Stimulated activated effector memory CD8-positive, alpha-beta T cell treated with anti-CD3 and anti-CD28 coated beads, Interleukin-12 subunit alpha, Interleukin-12 subunit beta, amount 100 ng/mL, for 72 hours (primary cell): ENCODE measurements at regions not wholly inside any gene's neighbourhood (a gene's known extent, or its start where the extent isn't known, plus 50 kb on each side); places are given as distances from the start of the nearest gene placed in this dataset.

Experiments
- ATAC-seq: fragments of 150-1000 bp; cut with Tn5 transposase; 2 replicates; pipeline ENCODE4 v1.10.0; 2021
- DNase-seq, 2 donors: peaks; one replicate each; pipeline ENCODE4 v3.0.0; 2021 to 2022; ENCODE audit warnings: low spot score in 2 of 2
- H3K27ac Mint-ChIP-seq: one replicate; pipeline ENCODE4 v1.8.0; 2022; ENCODE audit warnings: mild to moderate bottlenecking, mixed read lengths
- H3K36me3 Mint-ChIP-seq: one replicate; pipeline ENCODE4 v1.8.0; 2022; ENCODE audit warnings: mild to moderate bottlenecking, mixed read lengths
- H3K4me1 Mint-ChIP-seq: one replicate; pipeline ENCODE4 v1.8.0; 2022; ENCODE audit warnings: mixed read lengths
- H3K4me3 Mint-ChIP-seq: one replicate; pipeline ENCODE4 v1.8.0; 2022; ENCODE audit warnings: mild to moderate bottlenecking, mixed read lengths
- H3K9me3 Mint-ChIP-seq: one replicate; pipeline ENCODE4 v1.8.0; 2022; ENCODE audit warnings: mixed read lengths

DNA sequence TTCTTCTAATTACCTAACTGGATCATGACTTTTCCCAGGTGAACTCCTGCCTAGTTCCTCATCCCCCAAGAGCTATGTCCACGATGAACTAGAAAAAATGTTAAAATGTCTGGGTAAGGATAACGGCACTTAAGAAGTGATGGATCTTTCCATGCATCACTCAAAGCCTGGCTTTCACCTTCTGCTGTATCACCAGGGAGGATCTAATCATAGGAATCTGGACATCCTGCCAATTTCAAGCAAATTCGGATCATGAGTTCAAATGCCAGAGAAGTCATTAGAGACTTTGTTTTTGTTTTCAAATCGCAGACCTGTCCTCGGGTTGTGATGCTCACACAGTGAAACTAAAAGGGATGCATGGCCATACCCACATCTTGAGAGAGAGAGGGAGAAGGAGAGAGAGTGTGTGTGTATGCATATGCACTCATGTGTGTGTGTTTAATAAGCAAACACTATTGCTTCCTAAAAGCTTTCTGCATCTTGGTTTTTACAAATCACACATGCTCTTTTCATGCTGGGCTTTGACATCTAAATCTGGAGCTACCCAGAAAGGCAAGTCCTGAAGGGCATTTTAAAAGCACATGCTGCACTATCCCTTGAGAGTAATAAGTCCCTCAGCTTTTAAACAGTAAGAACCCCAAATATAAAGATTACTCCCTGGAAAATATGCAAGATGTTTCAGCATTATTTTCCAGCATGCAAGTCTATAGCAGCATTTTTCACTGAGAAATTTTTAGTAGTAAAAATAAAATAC lies 524.6 kb upstream of the NOX3 start:
- H3K36me3 Mint-ChIP-seq: no peaks in the 10 kb centered on the region
- H3K4me3 Mint-ChIP-seq: no peak overlapping the region
- no peaks in the 10 kb centered on the region for H3K9me3 Mint-ChIP-seq

DNA sequence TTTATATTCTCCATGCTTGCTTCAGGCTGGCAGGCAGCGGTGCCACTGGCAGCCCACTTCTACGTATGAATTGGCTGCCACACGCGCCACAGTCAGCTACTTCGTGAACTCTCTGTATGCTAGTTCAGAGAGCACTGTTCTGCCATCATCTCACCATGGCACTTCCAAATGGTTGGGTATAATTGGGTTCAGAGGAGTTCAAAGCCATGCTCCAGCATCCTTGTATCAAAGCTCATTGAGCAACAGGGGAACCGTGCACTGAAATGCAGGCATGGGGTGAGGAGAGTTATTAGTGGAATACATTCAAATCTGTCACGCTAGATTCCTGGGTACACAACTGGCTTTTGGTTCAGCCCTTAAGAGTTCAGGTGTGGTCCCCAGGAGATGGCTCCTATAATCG lies 519.9 kb upstream of the NOX3 start:
- ATAC-seq (no peak), DNase-seq (no peak)
- Mint-ChIP-seq H3K4me3 (no peak overlapping the region), H3K9me3 (peaks cover 5% of the 10 kb centered on the region), H3K27ac (no peak overlapping the region), H3K36me3 (no peaks in the 10 kb centered on the region), H3K4me1 (peaks cover 10% of the 10 kb centered on the region)

More for the DNA sequence above, 524.6 kb upstream of the NOX3 start:
- H3K4me1 Mint-ChIP-seq: no peaks in the 10 kb centered on the region
- DNase-seq (no peak), ATAC-seq (no peak)
- no peak overlapping the region for H3K27ac Mint-ChIP-seq

DNA sequence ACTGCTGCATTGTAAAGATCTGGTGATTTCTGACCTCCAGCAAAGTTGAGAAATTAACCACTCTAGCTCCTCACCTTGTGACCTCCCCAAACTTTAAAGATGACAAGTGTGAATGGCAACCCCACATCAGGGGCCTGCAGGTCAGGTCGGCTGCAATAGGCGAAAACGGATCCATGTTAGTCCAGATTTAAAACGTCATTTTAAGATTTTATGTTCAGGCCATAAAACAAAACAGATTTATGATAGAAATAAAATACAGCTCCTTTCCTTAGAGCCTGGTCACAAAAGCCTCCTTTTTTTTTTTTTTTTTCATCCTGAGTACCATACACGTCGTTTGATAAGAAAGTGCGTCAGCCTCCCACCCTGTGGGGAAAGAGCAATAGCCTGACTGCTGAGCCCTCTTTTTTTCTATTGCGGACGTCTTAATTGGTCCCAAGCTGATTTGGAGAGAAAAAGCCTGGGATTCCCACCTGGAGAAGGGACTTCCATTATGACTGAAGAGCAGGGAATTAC lies 519.2 kb upstream of the NOX3 start:
- ATAC-seq (no peak), DNase-seq (no peak)
- no peaks in the 10 kb centered on the region for H3K36me3 Mint-ChIP-seq
- H3K4me1 Mint-ChIP-seq: peaks cover 10% of the 10 kb centered on the region
- H3K9me3 Mint-ChIP-seq: peaks cover 5% of the 10 kb centered on the region
- no peak overlapping the region for H3K27ac Mint-ChIP-seq
- no peak overlapping the region for H3K4me3 Mint-ChIP-seq

DNA sequence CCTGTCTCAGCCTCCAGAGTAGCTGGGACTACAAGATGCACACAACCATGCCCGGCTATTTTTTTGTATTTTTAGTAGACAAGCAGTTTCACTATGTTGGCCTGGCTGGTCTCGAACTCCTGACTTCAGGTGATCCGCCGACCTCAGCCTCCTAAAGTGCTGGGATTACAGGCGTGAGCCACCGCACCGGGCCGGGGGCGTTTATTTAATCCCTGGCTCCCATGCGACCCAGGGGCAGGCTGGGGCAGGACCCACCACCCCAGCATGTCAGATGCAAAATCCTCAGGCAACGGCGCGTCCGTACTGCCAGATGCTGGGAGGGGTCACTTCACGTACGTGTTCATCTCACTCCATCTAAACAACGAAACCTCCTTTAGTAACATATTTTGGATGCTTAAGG lies 518.7 kb upstream of the NOX3 start:
- no peak overlapping the region for H3K27ac Mint-ChIP-seq
- no peak overlapping the region for H3K4me3 Mint-ChIP-seq
- no peaks in the 10 kb centered on the region for H3K36me3 Mint-ChIP-seq
- H3K4me1 Mint-ChIP-seq: peaks cover 10% of the 10 kb centered on the region
- H3K9me3 Mint-ChIP-seq: peaks cover 5% of the 10 kb centered on the region
- no peak for ATAC-seq
- DNase-seq: no peak

DNA sequence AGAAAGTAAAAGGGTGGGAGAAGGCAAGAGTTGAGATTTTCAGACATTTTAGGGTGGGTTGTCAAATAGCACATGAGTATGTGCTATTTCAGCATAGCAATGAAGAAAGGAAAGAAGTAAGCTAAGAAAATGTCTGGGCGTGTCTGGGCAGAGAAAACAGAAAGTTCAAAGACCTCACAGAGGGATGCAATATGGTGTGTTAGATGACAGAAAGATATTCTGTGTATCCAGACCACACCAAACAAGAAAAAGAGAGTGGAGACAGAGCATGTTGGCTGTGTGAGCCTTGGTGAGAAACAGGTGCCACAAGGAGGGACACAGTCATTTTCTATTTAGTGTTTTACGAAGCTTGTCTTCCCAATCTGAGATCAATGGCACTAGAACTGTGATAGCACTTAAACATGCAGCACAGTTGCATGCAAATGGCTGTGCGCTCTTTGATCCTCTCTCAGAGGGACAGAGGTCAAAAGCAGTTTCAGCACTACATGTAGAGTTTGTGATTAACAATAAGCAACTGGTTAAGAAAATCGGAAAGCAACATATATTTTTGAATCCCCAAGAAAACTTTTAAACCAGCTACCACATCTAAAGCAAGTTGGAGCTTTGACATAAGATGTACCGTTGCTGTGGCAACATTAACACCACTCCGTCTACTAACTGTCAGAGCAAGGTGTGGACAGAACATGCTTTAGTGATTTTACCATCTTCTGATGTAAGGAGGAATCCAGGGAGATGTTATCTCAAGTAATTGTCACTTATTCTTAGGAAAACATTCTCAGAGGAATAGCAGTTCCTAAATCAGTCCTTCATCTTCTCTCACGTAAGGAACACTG lies 515.5 kb upstream of the NOX3 start:
- no peak overlapping the region for H3K27ac Mint-ChIP-seq
- H3K4me3 Mint-ChIP-seq: no peak overlapping the region

DNA sequence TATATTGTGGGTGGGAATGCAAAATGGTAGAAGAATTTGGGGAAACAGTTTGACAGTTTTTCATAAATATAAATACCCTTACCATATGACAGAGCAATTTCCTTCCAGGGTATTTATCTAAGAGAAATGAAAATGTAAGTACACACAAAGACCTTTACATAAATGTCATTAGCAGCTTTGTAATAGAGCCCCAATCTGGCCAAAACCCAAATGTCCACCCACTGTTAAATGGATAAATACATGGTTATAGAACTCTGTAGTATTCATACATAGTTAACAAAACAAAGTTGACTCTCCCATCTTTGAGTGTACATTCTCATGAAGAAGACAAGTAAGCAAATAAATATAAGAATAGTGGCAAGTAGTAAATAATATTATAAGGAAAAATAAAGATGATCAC lies 514.8 kb upstream of the NOX3 start:
- H3K4me3 Mint-ChIP-seq: no peak overlapping the region
- ATAC-seq (no peak), DNase-seq (no peak)
- peaks cover 10% of the 10 kb centered on the region for H3K4me1 Mint-ChIP-seq
- no peak overlapping the region for H3K27ac Mint-ChIP-seq
- H3K9me3 Mint-ChIP-seq: peaks cover 5% of the 10 kb centered on the region
- H3K36me3 Mint-ChIP-seq: no peaks in the 10 kb centered on the region

More for the DNA sequence above, 515.5 kb upstream of the NOX3 start:
- Mint-ChIP-seq H3K9me3 (peaks cover 5% of the 10 kb centered on the region), H3K36me3 (no peaks in the 10 kb centered on the region), H3K4me1 (peaks cover 10% of the 10 kb centered on the region)
- DNase-seq (no peak), ATAC-seq (no peak)

DNA sequence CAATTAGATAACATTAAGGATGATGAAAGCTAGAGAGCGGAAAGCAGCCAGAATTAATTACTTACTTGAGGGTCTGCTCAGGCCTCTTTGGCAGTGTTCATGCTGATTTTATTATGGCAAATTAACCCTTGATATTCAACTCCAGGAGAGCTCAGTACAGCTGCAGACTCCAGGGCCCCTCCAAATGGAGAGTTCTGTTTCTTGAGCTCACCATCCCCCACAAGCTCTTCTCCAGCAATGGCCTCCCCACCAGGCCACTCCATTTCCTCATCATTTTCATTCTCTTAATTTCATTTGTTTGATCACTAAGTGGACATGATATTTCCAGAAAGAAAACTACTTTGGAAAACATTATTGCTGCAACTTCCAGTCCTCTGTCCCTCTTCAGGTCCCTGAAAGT lies 513.3 kb upstream of the NOX3 start:
- no peak for ATAC-seq
- Mint-ChIP-seq H3K36me3 (no peaks in the 10 kb centered on the region), H3K27ac (no peak overlapping the region), H3K4me1 (peaks cover 9% of the 10 kb centered on the region), H3K4me3 (no peak overlapping the region), H3K9me3 (peaks cover 4% of the 10 kb centered on the region)
- no peak for DNase-seq

DNA sequence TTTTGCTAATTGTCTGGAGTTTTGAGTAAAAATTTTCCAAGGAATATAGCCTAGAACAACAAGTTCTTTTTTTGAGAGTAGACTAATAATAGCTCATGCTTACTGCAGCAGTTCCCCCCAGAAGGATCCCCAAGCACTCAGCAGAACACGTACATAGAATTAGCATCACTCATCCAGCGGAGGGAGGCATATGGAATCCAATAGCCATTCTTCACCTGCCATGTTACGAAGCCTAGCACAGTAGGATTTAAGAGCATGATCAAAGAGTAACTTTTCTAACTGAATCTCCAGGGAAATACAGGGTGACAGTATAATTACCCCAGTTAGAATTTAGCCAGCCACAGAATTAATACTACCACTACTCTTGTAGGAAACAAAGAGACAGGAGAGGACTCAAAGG lies 511.7 kb upstream of the NOX3 start:
- DNase-seq: no peak
- H3K4me3 Mint-ChIP-seq: no peak overlapping the region
- peaks cover 4% of the 10 kb centered on the region for H3K9me3 Mint-ChIP-seq
- no peaks in the 10 kb centered on the region for H3K4me1 Mint-ChIP-seq
- H3K36me3 Mint-ChIP-seq: no peaks in the 10 kb centered on the region
- H3K27ac Mint-ChIP-seq: no peak overlapping the region
- ATAC-seq: no peak

DNA sequence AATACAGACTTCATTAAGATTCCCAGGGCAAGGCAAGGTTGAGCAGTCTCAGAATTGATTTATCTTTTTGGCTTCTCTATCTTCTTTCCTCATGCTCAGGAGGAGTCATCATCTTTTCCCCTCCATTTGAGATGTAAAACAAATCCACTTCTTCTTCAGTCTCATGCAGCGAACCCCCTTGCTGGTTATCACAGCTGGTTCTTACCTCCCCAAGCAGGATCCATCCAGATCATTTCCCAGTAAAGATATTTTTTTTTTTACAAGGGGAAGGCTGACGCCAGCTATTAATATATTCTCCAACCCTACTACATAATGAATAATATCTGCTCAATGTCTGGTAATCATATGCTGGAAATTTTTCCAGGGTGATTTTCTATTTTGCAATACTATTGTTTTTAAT lies 508.9 kb upstream of the NOX3 start:
- H3K4me3 Mint-ChIP-seq: no peak overlapping the region
- ATAC-seq (no peak), DNase-seq (no peak)
- no peak overlapping the region for H3K27ac Mint-ChIP-seq
- no peaks in the 10 kb centered on the region for H3K4me1 Mint-ChIP-seq
- peaks cover 4% of the 10 kb centered on the region for H3K9me3 Mint-ChIP-seq
- H3K36me3 Mint-ChIP-seq: no peaks in the 10 kb centered on the region

DNA sequence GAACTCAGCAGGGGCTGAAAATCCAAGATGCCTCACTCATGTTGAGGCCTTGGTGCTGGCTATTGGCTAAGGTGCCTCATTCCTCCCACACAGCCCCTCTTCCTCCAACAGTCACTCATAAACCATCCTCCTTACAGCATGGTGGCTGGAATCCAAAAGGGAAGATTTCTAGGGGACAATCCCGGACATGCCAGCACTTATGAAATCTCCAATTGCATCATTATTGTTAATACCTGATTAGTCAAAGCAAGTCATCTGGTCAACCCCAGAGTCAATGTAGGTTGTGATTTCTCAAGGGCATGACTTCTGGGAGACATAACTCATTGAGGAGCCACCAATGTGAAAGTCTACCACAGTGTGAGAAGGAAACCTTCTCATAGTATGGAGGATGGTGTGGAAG lies 506.6 kb upstream of the NOX3 start:
- Mint-ChIP-seq H3K36me3 (no peaks in the 10 kb centered on the region), H3K4me1 (no peaks in the 10 kb centered on the region), H3K4me3 (no peak overlapping the region), H3K9me3 (peaks cover 4% of the 10 kb centered on the region), H3K27ac (no peak overlapping the region)
- ATAC-seq: no peak
- no peak for DNase-seq

DNA sequence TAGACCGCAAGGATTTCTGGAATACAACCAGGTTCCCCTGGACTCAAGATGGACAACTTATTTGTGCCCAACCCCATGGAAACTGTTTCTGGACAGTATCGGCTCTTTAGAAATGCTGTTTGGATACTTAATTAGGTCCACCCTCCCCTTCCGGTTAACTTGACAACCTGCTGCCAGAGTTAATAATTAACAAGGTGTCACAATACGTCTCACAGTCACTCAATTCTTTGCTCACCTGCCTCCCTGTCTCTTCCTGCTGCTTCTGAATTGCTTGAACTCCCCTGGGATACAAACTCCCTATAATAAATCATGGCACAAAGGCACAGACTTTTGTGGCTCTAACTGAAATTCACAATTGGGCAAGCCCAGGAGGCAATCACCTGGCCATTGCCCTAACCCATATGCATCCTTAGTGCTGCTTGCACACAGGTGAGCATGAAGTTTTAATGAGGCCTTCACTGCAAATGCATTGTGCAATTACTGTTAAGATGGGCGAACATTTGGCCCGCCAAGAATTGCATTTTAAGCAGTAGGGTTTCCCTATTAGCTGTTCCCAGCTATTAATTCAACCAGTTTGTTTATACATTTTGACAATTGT lies 504.4 kb upstream of the NOX3 start:
- H3K4me3 Mint-ChIP-seq: no peak overlapping the region
- H3K27ac Mint-ChIP-seq: no peak overlapping the region
- no peaks in the 10 kb centered on the region for H3K36me3 Mint-ChIP-seq
- peaks cover 4% of the 10 kb centered on the region for H3K9me3 Mint-ChIP-seq
- DNase-seq (no peak), ATAC-seq (no peak)
- H3K4me1 Mint-ChIP-seq: no peaks in the 10 kb centered on the region

DNA sequence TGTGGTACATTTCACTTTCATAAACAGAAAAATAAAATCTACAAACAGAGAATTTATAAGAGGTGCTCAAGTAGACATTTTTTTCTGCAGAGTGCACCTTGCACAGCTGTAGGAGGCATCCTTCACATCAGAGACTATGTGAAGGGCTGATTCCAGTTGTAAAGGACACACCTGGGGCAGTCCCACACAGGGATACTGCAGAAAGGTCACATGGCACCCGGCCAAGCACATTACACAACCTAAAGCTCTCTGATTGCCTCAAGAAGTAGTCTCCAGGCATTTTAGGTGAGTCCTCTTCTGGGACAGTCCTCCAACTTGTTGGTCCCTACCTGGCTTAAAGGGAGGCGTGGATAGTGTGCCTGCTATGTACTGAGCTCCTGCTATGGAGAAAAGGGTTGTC lies 502.9 kb upstream of the NOX3 start:
- DNase-seq: no peak
- no peaks in the 10 kb centered on the region for H3K4me1 Mint-ChIP-seq
- no peaks in the 10 kb centered on the region for H3K36me3 Mint-ChIP-seq
- peaks cover 4% of the 10 kb centered on the region for H3K9me3 Mint-ChIP-seq
- no peak overlapping the region for H3K27ac Mint-ChIP-seq
- no peak overlapping the region for H3K4me3 Mint-ChIP-seq
- ATAC-seq: peak; percentile 49

DNA sequence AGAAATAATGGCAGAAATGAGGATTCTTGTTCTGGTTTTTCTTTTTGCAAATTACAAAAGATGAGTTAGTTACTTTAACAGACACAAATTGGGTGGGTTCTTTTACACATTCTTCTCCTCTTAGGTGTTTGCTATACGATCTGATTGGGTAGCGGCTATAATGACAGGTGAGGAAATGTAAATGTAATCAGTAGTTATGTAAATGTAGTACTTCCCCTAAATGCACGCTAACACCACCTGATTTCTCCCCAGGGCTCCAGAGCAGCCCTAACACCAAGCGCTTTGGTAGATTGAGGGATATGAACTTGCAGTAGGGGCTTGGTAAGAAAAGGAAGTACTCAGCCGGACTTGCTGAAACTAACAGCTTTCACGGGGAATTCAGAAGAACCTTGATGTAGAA lies 499.4 kb upstream of the NOX3 start:
- H3K27ac Mint-ChIP-seq: no peak overlapping the region
- peaks cover 3% of the 10 kb centered on the region for H3K9me3 Mint-ChIP-seq
- DNase-seq (no peak), ATAC-seq (no peak)
- no peaks in the 10 kb centered on the region for H3K36me3 Mint-ChIP-seq
- H3K4me1 Mint-ChIP-seq: no peaks in the 10 kb centered on the region
- H3K4me3 Mint-ChIP-seq: no peak overlapping the region

DNA sequence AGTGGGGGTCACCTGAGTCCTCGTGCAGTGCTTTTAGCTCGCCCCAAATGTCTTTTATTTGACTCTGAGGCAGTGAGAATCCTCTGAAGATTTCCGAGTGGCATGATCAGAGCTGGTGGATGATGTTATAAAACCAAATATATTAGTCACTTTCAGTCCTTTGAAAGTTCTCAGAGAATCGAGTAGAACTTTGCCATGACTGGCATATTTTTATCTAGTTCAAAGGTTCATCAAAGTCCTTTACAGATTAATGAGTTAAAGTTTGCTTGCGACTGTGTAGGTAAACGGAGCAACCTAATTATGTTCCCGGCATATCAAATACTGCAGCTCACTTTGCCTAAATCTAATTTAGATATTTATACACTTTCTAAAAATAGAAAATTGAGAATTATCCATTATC lies 498.5 kb upstream of the NOX3 start:
- H3K4me1 Mint-ChIP-seq: no peaks in the 10 kb centered on the region
- no peak overlapping the region for H3K4me3 Mint-ChIP-seq
- no peaks in the 10 kb centered on the region for H3K36me3 Mint-ChIP-seq
- H3K27ac Mint-ChIP-seq: no peak overlapping the region
- peaks cover 3% of the 10 kb centered on the region for H3K9me3 Mint-ChIP-seq
- DNase-seq (no peak), ATAC-seq (no peak)

DNA sequence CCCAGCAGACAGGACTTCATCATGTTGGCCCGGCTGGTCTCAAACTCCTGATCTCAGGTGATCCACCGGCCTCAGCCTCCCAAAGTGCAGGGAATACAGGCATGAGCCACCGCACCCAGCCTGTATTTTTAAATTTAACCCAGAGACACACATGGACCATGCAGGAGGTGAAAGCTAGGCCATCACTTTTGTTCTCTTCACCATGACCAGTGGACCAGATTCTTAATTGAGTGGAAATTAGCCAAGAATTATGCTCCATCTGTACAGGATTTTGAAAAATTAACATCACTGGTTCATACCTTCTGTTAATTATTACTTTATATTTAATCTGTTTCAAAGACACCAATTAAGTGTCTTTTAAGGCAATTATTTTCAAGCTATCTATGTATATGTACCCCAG lies 493.6 kb upstream of the NOX3 start:
- no peak for ATAC-seq
- no peak for DNase-seq
- Mint-ChIP-seq H3K36me3 (no peaks in the 10 kb centered on the region), H3K4me1 (no peaks in the 10 kb centered on the region), H3K4me3 (no peak overlapping the region), H3K27ac (no peak overlapping the region), H3K9me3 (peaks cover 6% of the 10 kb centered on the region)

DNA sequence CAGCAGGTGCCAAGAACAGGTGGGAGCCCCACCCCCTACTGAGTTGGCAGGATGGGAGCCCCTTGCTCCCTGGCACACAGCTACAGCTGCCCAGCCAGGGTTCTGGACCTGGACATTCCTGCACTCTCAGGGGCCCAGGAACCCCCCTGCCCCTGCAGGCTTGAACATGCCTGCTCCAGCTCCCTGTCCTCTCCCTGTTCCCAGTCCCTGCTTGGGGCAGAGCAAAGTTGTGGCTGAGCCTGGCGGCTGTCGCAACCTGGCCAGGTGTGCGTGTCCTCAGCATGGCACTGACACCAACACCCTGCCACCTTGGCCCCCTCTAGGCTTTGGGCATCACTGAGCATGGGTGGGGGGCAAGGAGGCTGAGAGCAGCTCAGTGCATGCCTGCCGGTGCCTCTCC lies 491.2 kb upstream of the NOX3 start:
- no peak overlapping the region for H3K4me3 Mint-ChIP-seq
- peaks cover 5% of the 10 kb centered on the region for H3K9me3 Mint-ChIP-seq
- DNase-seq (no peak), ATAC-seq (peak; percentile 19)
- H3K36me3 Mint-ChIP-seq: no peaks in the 10 kb centered on the region
- no peak overlapping the region for H3K27ac Mint-ChIP-seq
- no peaks in the 10 kb centered on the region for H3K4me1 Mint-ChIP-seq
